Left colon (tissue), 2 donors: ENCODE measurements at regions not wholly inside any gene's neighbourhood (a gene's known extent, or its start where the extent isn't known, plus 50 kb on each side); places are given as distances from the start of the nearest gene placed in this dataset.
"Not testable (repeated sequence)": the region's sequence is repeated elsewhere in the genome, so short reads cannot be mapped to it uniquely, and the experiment has no call there.

Experiments used
- ATAC-seq: fragments of 200-7000 bp; cut with Tn5 transposase; one replicate; pipeline ENCODE4 v1.9.1; 2020; ENCODE audit warnings: mild to moderate bottlenecking, moderate library complexity
- DNase-seq, 2 donors: peaks; one replicate each; pipeline ENCODE4 v3.0.0-alpha.2; 2020
- intact Hi-C, 2 donors: fragments of 100-400 bp; cut with DNase I in 1 of 2; cut with micrococcal nuclease in 1 of 2; formaldehyde crosslinking; loops; one replicate each; pipeline versions ENCODE4 v1.11.2 to v1.14.0; 2022; cut with DNase I, micrococcal nuclease
- donor health status: DM: no; HTN: no; CAD: no.
- donor health status: DM: yes; HTN: yes; CAD: no.

- ATAC-seq (no peak), DNase-seq (no peak)
- intact Hi-C loops: no loop called here
Measured at GRCh38 chr6:830667-831327, 137.9 kb upstream of the EXOC2 start.

- DNase-seq: no peak
- no peak for ATAC-seq
- intact Hi-C loops: no loop called here
Measured at GRCh38 chr6:829656-830055, 136.7 kb upstream of the EXOC2 start.

- DNase-seq: no peak
- intact Hi-C loops: no loop called here
- peak; percentile 74 for ATAC-seq
Measured at GRCh38 chr6:827431-827830, 134.5 kb upstream of the EXOC2 start.

GRCh38 chr6:819122-819521 is 126.2 kb upstream of the EXOC2 start:
- intact Hi-C loops: no loop called here
- ATAC-seq: no peak
- no peak for DNase-seq

- DNase-seq (no peak), ATAC-seq (no peak)
- intact Hi-C loops: no loop called here
Measured at GRCh38 chr6:818196-818595, 125.3 kb upstream of the EXOC2 start.

- intact Hi-C loops: no loop called here
- no peak for DNase-seq
- ATAC-seq: no peak
Measured at GRCh38 chr6:816510-817084, 123.7 kb upstream of the EXOC2 start.

- no peak for DNase-seq
- ATAC-seq: no peak
- intact Hi-C loops: no loop called here
Measured at GRCh38 chr6:815348-815738, 122.4 kb upstream of the EXOC2 start.

- intact Hi-C loops: no loop called here
- ATAC-seq (no peak), DNase-seq (no peak)
Measured at GRCh38 chr6:814378-815347, 121.7 kb upstream of the EXOC2 start.

GRCh38 chr6:811831-812230 is 118.9 kb upstream of the EXOC2 start:
- DNase-seq (no peak), ATAC-seq (no peak)
- intact Hi-C loops: no loop called here

- ATAC-seq (no peak), DNase-seq (no peak)
- intact Hi-C loops: no loop called here
Measured at GRCh38 chr6:811191-811590, 118.3 kb upstream of the EXOC2 start.

GRCh38 chr6:804771-805170 is 111.8 kb upstream of the EXOC2 start:
- ATAC-seq (no peak), DNase-seq (no peak)
- intact Hi-C loops: no loop called here

GRCh38 chr6:804317-804716 is 111.4 kb upstream of the EXOC2 start:
- DNase-seq: no peak
- no peak for ATAC-seq
- intact Hi-C loops: no loop called here

GRCh38 chr6:803191-803977 is 110.4 kb upstream of the EXOC2 start:
- intact Hi-C loops: no loop called here
- ATAC-seq (no peak), DNase-seq (no peak)

GRCh38 chr6:802701-803100 is 109.8 kb upstream of the EXOC2 start:
- intact Hi-C loops: no loop called here
- ATAC-seq (no peak), DNase-seq (no peak)

GRCh38 chr6:802223-802622 is 109.3 kb upstream of the EXOC2 start:
- intact Hi-C loops, ATAC-seq, DNase-seq: not testable (repeated sequence)

- intact Hi-C loops: no loop called here
- ATAC-seq (no peak), DNase-seq (no peak)
Measured at GRCh38 chr6:799769-800168, 106.8 kb upstream of the EXOC2 start.

GRCh38 chr6:797479-798077 is 104.6 kb upstream of the EXOC2 start:
- intact Hi-C loops: no loop called here
- peak; percentile 30 to 57 for DNase-seq
- ATAC-seq: peak; percentile 77

GRCh38 chr6:795046-795685 is 102.2 kb upstream of the EXOC2 start:
- intact Hi-C loops: no loop called here
- ATAC-seq (no peak), DNase-seq (no peak)
